ENCODE measurements at regions not wholly inside any gene's neighbourhood (a gene's known extent, or its start where the extent isn't known, plus 50 kb on each side); places are given as distances from the start of the nearest gene placed in this dataset.

DNA sequence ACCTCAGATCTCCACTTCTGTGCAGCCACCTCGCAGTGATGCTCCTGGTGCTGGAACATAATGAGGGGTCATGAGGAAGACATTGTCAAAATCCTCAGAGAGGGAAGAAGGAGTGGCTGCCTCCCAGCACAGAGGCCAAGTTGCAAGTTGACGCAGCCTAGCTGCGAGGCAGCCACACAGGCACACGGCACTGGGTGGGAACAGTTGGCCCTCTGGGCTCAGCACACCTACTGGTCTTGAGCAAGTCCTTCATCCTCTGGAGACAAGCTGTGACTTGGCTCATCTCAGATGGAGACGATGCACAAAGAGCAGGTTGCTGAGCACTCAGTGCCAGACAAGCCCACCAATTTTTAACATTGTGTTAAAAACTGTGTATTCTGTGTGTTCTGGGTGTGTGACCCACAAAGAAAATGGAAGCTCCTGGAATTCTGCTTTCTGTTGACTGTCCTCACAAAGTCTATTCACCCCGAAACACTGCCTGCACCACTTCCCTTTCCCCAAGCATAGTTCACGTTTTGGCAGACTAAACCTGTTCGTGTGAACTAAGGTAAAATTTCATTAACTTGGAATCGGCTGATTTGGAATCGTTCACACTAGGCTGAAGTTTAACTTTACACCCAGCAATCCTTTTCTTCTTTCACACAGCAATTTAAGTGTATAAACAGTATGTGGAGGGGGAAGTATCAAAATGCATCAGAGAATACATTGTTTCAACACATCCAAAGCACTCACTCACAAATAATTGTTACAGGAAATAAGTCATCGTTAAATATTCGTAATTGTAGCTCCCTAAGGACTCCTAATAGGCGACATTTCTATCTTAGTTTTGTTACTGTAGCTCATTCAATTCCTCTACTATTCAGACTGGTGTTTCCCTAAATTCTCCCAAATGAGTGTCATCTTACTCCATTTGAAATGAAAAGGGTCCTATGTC lies 266.6 kb upstream of the ID2 start:
- Mint-ChIP-seq H3K4me1 (ENCODE audit: low read depth) (no peaks in the 10 kb centered on the region), H3K36me3 (no peaks in the 10 kb centered on the region), H3K27me3 (no peaks in the 10 kb centered on the region), H3K27ac (no peak overlapping the region), H3K9me3 (ENCODE audit: low read depth) (no peaks in the 10 kb centered on the region), H3K4me3 (no peak overlapping the region)

DNA sequence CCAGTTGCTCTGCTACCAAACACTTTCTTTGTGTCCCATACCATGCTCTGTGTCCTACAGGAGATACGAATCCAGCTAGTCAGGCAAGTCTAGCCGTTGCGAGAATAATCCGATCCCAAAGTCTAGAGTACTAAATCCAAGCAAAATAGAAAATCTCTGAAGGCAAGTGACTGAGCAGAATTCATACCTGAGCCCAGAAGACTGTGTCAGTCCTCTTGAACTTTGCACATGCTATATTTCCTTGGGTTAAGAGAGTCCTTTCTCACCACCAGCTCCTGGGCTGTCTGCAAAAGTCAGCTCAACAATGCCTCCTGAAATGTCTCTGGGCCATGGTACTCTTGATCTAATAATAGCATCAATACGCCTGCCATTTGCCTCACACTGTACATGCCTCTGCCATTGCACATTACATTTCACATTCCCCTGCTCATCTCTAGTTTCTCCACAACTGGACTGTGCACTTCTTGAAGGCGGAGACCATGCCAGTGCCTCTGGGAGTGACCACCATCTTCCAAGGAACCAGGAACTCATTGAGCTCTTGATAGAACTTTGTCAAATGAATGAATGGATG lies 265.8 kb upstream of the ID2 start:
- Mint-ChIP-seq H3K9me3 (ENCODE audit: low read depth) (no peaks in the 10 kb centered on the region), H3K36me3 (no peaks in the 10 kb centered on the region), H3K4me3 (no peak overlapping the region), H3K27ac (no peak overlapping the region), H3K4me1 (ENCODE audit: low read depth) (no peaks in the 10 kb centered on the region), H3K27me3 (peaks cover 2% of the 10 kb centered on the region)

DNA sequence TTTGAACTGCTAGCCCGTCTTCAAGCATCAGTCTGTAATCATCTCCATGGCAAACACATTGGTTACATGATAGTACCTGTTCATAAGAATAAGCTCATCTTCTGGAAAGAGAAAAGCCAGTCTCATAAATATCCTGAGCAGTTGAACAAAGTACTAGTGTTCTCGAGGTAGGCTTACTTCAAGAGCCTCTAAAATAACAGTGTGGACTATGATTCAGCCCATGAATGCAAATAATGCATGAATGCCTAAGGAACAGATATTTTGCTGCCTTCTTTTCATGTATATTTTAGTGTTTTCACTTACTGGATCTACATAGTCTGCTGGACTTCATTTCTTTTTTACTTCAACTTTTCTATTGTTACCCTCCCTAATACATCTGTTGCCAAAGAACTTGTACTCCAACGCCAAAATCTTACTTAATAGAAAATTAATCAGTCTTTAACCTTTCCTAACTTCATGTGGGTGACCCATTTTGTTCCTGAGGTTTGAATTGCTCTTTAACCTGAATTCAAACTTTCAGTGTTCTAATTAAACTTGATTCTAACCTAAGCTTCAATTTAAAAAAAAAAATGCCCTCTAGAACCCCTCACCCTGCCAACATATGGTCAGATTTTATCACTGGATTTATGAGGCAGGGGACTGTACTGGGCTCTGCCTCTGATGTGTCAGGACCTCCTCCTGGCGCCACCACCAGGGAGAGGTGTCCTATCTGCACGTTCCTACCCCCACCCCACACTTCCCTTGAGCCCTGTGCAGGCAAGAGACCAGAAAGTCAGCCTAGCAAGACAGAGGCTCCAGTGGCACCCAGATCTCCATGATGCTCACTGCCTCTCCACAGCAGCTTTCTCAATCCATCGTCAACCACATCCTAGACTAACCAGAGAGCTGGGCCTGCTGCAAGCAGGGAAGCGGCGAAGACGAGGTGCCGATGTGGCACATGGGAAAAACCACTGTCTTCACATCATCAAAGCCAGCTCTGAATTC lies 264.7 kb upstream of the ID2 start:
- Mint-ChIP-seq H3K27me3 (peaks cover 3% of the 10 kb centered on the region), H3K4me3 (no peak overlapping the region), H3K36me3 (no peaks in the 10 kb centered on the region), H3K9me3 (ENCODE audit: low read depth) (no peaks in the 10 kb centered on the region), H3K27ac (peak overlapping the region; percentile 42), H3K4me1 (ENCODE audit: low read depth) (no peaks in the 10 kb centered on the region)

DNA sequence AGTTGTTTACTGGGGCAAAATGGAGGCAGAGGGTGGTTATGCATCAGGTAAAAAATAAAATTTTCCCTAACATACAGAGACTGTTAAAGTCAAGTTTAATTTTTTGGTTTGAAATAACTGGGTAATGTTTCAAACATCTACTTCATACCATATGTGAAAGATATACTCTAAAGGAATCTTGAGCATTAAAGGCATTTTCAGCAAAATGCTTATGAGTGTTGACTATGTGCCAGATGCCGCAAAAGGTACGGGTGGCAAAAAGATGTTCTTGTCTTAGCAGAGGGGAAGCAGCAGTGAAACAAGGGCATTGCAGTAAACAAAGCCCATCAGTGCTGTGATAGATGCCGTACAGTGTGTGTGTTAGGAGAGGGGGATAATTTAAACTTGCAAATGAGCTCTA lies 263.1 kb upstream of the ID2 start:
- Mint-ChIP-seq H3K27ac (no peak overlapping the region), H3K36me3 (no peaks in the 10 kb centered on the region)

GRCh38 chr2:8421658-8422449 lies 260.0 kb upstream of the ID2 start:
- Mint-ChIP-seq H3K27ac (no peak overlapping the region), H3K9me3 (ENCODE audit: low read depth) (no peaks in the 10 kb centered on the region), H3K36me3 (no peaks in the 10 kb centered on the region), H3K4me1 (ENCODE audit: low read depth) (no peaks in the 10 kb centered on the region), H3K27me3 (peaks cover 6% of the 10 kb centered on the region), H3K4me3 (no peak overlapping the region)

More for the DNA sequence above, 263.1 kb upstream of the ID2 start:
- Mint-ChIP-seq H3K4me1 (ENCODE audit: low read depth) (no peaks in the 10 kb centered on the region), H3K27me3 (peaks cover 5% of the 10 kb centered on the region), H3K4me3 (no peak overlapping the region), H3K9me3 (ENCODE audit: low read depth) (no peaks in the 10 kb centered on the region)

DNA sequence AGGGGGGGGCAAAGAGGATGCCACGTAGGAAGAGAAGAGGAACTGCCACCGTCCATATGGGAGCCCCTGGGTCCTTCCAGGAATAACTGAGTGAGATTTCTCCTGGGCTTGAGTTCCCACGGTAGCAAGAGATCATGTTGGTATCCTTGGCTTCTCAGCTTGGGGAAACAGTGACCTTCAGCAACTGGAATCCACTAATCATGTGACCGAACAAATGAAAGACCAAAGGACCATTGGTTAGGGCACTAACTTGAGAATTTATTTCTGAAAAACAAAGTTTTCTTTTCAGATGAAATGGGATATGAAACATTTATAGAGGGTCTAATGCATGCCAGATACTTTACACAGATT lies 259.4 kb upstream of the ID2 start:
- no peak overlapping the region for H3K27ac Mint-ChIP-seq
- H3K4me3 Mint-ChIP-seq, result no peak overlapping the region
- H3K27me3 Mint-ChIP-seq, result peaks cover 6% of the 10 kb centered on the region
- no peaks in the 10 kb centered on the region for H3K4me1 Mint-ChIP-seq (ENCODE audit: low read depth)
- no peaks in the 10 kb centered on the region for H3K36me3 Mint-ChIP-seq
- H3K9me3 Mint-ChIP-seq (ENCODE audit: low read depth), result no peaks in the 10 kb centered on the region

GRCh38 chr2:8424997-8425900 lies 256.6 kb upstream of the ID2 start:
- no peaks in the 10 kb centered on the region for H3K36me3 Mint-ChIP-seq
- no peaks in the 10 kb centered on the region for H3K9me3 Mint-ChIP-seq (ENCODE audit: low read depth)
- peaks cover 6% of the 10 kb centered on the region for H3K27me3 Mint-ChIP-seq

GRCh38 chr2:8426550-8426949 lies 255.3 kb upstream of the ID2 start:
- H3K27ac Mint-ChIP-seq, result no peak overlapping the region
- peaks cover 4% of the 10 kb centered on the region for H3K27me3 Mint-ChIP-seq
- H3K36me3 Mint-ChIP-seq, result no peaks in the 10 kb centered on the region
- H3K4me1 Mint-ChIP-seq (ENCODE audit: low read depth), result peaks cover 1% of the 10 kb centered on the region
- no peak overlapping the region for H3K4me3 Mint-ChIP-seq
- H3K9me3 Mint-ChIP-seq (ENCODE audit: low read depth), result no peaks in the 10 kb centered on the region

More at GRCh38 chr2:8424997-8425900, 256.6 kb upstream of the ID2 start:
- Mint-ChIP-seq H3K4me3 (no peak overlapping the region), H3K27ac (no peak overlapping the region), H3K4me1 (ENCODE audit: low read depth) (no peaks in the 10 kb centered on the region)

DNA sequence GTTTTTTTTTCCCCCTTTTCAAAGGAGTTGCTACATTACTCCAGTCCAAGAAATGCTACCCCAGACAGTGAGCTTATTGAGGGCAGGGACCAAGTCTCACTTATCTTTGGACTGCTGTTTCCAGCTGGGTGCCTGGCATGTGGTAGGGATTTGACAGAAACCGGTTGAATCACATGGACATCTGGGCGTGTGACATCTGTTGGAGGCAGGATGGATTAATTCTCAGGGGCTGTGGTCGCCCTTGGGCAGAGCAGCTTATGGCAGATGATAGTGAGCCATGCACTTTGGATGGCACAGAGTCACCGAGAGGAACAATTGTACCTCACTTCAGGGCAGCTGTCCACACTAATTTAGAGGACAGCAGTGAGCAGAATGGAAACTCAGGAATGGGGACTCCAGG lies 254.6 kb upstream of the ID2 start:
- no peaks in the 10 kb centered on the region for H3K36me3 Mint-ChIP-seq
- no peaks in the 10 kb centered on the region for H3K9me3 Mint-ChIP-seq (ENCODE audit: low read depth)
- H3K27ac Mint-ChIP-seq, result no peak overlapping the region
- H3K27me3 Mint-ChIP-seq, result peaks cover 3% of the 10 kb centered on the region
- H3K4me3 Mint-ChIP-seq, result no peak overlapping the region
- peaks cover 4% of the 10 kb centered on the region for H3K4me1 Mint-ChIP-seq (ENCODE audit: low read depth)

DNA sequence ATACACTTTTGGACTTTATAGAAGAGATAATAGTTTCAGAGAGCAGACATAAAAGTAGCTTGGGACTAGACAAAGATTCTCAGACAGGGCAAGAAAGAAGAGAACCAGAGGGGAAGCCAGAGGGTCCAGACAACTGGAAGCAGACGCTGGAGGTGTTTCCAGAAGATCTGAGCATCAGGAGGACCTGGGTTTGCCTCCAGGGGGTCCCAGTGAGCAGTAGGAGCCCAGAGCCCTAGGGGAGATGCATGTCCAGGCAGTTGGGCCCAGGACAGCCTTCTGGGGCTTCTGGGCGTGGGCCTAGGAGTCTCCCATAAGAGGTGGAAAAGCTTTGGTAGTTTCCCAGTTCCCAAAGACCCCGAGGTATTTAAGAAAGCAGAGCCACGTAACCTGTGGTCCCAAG lies 251.2 kb upstream of the ID2 start:
- Mint-ChIP-seq H3K36me3 (no peaks in the 10 kb centered on the region), H3K4me1 (ENCODE audit: low read depth) (peaks cover 15% of the 10 kb centered on the region), H3K27me3 (no peaks in the 10 kb centered on the region), H3K4me3 (no peak overlapping the region), H3K27ac (peak overlapping the region; percentile 59), H3K9me3 (ENCODE audit: low read depth) (no peaks in the 10 kb centered on the region)

GRCh38 chr2:8431446-8432125 lies 250.3 kb upstream of the ID2 start:
- Mint-ChIP-seq H3K27ac (no peak overlapping the region), H3K4me3 (no peak overlapping the region), H3K27me3 (no peaks in the 10 kb centered on the region), H3K36me3 (no peaks in the 10 kb centered on the region), H3K4me1 (ENCODE audit: low read depth) (peaks cover 15% of the 10 kb centered on the region), H3K9me3 (ENCODE audit: low read depth) (no peaks in the 10 kb centered on the region)

- Mint-ChIP-seq H3K36me3 (no peaks in the 10 kb centered on the region), H3K4me3 (peak overlapping the region; percentile 71), H3K27me3 (no peaks in the 10 kb centered on the region), H3K27ac (peak overlapping the region; percentile 75), H3K9me3 (ENCODE audit: low read depth) (no peaks in the 10 kb centered on the region), H3K4me1 (ENCODE audit: low read depth) (peaks cover 15% of the 10 kb centered on the region)
Observed at GRCh38 chr2:8432706-8433336, 249.0 kb upstream of the ID2 start.

DNA sequence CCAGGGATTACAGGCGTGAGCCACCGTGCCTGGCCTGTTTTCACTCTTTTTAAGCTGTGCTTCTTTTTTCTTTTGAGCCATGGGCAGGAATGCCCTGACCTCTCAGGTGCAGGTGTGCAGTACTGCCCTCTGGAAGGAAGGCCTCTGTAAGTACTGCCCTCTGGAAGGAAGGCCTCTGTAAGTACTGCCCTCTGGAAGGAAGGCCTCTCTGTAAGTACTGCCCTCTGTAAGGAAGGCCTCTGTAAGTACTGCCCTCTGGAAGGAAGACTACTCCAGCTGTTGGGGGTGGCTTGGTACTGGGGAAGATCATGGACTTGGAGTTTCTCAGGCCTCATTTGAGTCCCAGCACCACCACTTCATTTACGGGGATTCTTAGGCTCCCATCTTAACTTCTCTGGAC lies 248.5 kb upstream of the ID2 start:
- no peaks in the 10 kb centered on the region for H3K27me3 Mint-ChIP-seq
- H3K36me3 Mint-ChIP-seq, result no peaks in the 10 kb centered on the region
- peaks cover 16% of the 10 kb centered on the region for H3K4me1 Mint-ChIP-seq (ENCODE audit: low read depth)
- peak overlapping the region; percentile 58 for H3K27ac Mint-ChIP-seq
- no peak overlapping the region for H3K4me3 Mint-ChIP-seq
- H3K9me3 Mint-ChIP-seq (ENCODE audit: low read depth), result no peaks in the 10 kb centered on the region
